GM18861 (cell line): ENCODE measurements at regions not wholly inside any gene's neighbourhood (a gene's known extent, or its start where the extent isn't known, plus 50 kb on each side); places are given as distances from the start of the nearest gene placed in this dataset.

Experiments
- ATAC-seq: cut with Tn5 transposase; IDR thresholded peaks from one replicate; pipeline ENCODE4 v1.9.1; 2021; ENCODE audit not compliant: unreplicated experiment

- ATAC-seq = peak; percentile 95
Measured at GRCh38 chr4:107183155-107183774, 147.2 kb upstream of the DKK2 start.

GRCh38 chr4:107182347-107182746, 146.2 kb upstream of the DKK2 start:
- no peak for ATAC-seq

- ATAC-seq = no peak
Measured at GRCh38 chr4:107166873-107167450, 130.8 kb upstream of the DKK2 start.

- ATAC-seq = no peak
Measured at GRCh38 chr4:107166181-107166580, 130.1 kb upstream of the DKK2 start.

GRCh38 chr4:107164962-107165475, 128.9 kb upstream of the DKK2 start:
- no peak for ATAC-seq

- no peak for ATAC-seq
Measured at GRCh38 chr4:107156443-107156842, 120.3 kb upstream of the DKK2 start.

GRCh38 chr4:107155366-107155765, 119.3 kb upstream of the DKK2 start:
- ATAC-seq = no peak

- ATAC-seq = no peak
Measured at GRCh38 chr4:107153956-107154355, 117.8 kb upstream of the DKK2 start.

- ATAC-seq = no peak
Measured at GRCh38 chr4:107153228-107153627, 117.1 kb upstream of the DKK2 start.

GRCh38 chr4:107151173-107151572, 115.1 kb upstream of the DKK2 start:
- no peak for ATAC-seq

GRCh38 chr4:107148904-107149303, 112.8 kb upstream of the DKK2 start:
- no peak for ATAC-seq

GRCh38 chr4:107147873-107148272, 111.8 kb upstream of the DKK2 start:
- no peak for ATAC-seq

- ATAC-seq = no peak
Measured at GRCh38 chr4:107138433-107138832, 102.3 kb upstream of the DKK2 start.

GRCh38 chr4:107133965-107134653, 98.0 kb upstream of the DKK2 start:
- ATAC-seq = no peak

- ATAC-seq = no peak
Measured at GRCh38 chr4:107131295-107131694, 95.2 kb upstream of the DKK2 start.

- no peak for ATAC-seq
Measured at GRCh38 chr4:107130157-107130556, 94.0 kb upstream of the DKK2 start.

- ATAC-seq = no peak
Measured at GRCh38 chr4:107129611-107130010, 93.5 kb upstream of the DKK2 start.

- no peak for ATAC-seq
Measured at GRCh38 chr4:107129076-107129475, 93.0 kb upstream of the DKK2 start.

- ATAC-seq = no peak
Measured at GRCh38 chr4:107128116-107128515, 92.0 kb upstream of the DKK2 start.

GRCh38 chr4:107125496-107125895, 89.4 kb upstream of the DKK2 start:
- ATAC-seq = no peak

GRCh38 chr4:107122736-107123135, 86.6 kb upstream of the DKK2 start:
- no peak for ATAC-seq

- no peak for ATAC-seq
Measured at GRCh38 chr4:107120661-107121060, 84.5 kb upstream of the DKK2 start.
